AG04449 (cell line): ENCODE measurements at regions not wholly inside any gene's neighbourhood (a gene's known extent, or its start where the extent isn't known, plus 50 kb on each side); places are given as distances from the start of the nearest gene placed in this dataset.
"Not testable (repeated sequence)": the region's sequence is repeated elsewhere in the genome, so short reads cannot be mapped to it uniquely, and the experiment has no call there.

ENCODE experiments used
- CTCF ChIA-PET: fragments of 350-600 bp; formaldehyde crosslinking; extraction: SDS; loops from one replicate; lab custom pipeline; 2021; ENCODE audit warnings: antibody characterized with exemption; lab: Yijun Ruan, JAX
- POLR2A ChIA-PET: fragments of 400-600, 350-600 bp; formaldehyde crosslinking; extraction: SDS; loops from one replicate; lab custom pipeline; 2020; ENCODE audit warnings: antibody characterized with exemption, inconsistent platforms; lab: Yijun Ruan, JAX
- DNase-seq: peaks from one replicate; pipeline ENCODE4 v3.0.0-alpha.2; 2010; ENCODE audit warnings: low read depth, low spot score
- H3K4me3 ChIP-seq: 2 replicates; pipeline ENCODE4 v1.5.1; 2011; ENCODE audit warnings: low read depth, mild to moderate bottlenecking, control low read depth, low read length
- CTCF ChIP-seq: IDR thresholded peaks from one replicate; pipeline ENCODE4 v1.5.1; 2011; ENCODE audit warnings: mild to moderate bottlenecking, moderate library complexity, low read length, control low read depth, inconsistent platforms; ENCODE audit not compliant: insufficient read depth; ENCODE audit errors: missing control alignments

DNA sequence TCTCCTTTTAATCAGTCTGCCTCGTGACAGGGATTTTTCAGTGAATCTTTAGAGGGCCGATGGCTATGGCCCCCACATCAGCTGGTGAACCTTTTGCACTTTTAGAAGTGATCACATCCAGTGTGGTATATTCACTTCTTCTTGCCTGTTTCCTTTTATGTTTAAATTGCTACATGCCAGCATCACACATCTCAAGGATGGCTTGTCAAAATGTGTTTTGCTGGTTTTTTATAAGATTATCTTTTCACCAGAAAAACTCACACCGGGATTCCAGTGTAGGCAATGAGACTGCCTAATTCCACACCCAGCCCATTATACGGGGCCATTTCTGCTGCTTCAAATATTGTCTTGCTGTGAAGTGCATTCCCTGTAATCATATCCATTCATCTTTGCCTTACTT lies 1151.7 kb upstream of the ADGRL4 start:
- ChIA-PET CTCF (no interaction called here), POLR2A (no interaction called here)
- DNase-seq = no peak
- no peak for TF ChIP-seq CTCF
- H3K4me3 ChIP-seq = no peak overlapping the region

DNA sequence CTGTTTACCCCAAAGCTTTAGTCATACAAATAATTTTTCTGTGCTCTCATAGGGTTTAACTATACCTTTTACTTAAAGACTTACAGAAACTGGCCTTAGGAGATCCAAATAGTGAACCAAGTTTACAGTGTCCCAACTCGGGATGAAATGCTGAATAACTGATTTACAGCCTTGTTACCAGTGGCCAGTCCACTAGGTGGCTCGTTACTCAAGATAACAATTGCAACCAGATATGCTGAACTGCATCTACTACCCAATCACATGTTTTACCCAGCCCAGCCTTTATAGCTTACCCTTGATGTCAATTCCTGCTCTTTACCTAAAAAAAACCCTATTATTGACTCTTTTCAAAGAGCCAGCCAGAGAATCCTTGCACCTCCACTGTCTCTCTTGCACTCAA lies 1148.8 kb upstream of the ADGRL4 start:
- POLR2A ChIA-PET = no interaction called here
- no peak for DNase-seq
- CTCF ChIA-PET = no interaction called here

DNA sequence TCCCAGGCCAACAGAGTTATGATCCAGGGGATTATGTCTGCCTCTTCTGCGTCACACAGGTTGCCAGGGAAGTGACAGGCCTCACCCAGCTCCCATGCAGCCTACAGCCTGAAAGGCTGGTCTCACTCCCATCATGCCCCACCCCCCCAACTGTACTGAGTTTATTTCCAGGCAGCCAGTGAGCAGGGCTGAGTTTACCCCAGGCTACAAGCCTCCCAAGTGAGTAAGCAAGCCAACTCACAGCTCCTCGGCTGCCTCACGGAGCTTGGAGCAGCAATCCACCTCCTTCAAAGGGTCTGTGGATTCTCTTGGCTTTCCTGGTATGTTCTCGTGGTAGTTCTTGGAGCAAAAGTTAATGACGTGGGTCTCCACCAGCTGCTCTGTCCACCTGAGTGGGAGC lies 1147.6 kb upstream of the ADGRL4 start:
- TF ChIP-seq CTCF = no peak
- no peak overlapping the region for H3K4me3 ChIP-seq
- CTCF ChIA-PET = no interaction called here
- no peak for DNase-seq
- POLR2A ChIA-PET = no interaction called here

More for the DNA sequence above, 1148.8 kb upstream of the ADGRL4 start:
- no peak overlapping the region for H3K4me3 ChIP-seq
- no peak for TF ChIP-seq CTCF

- H3K4me3 ChIP-seq = no peak overlapping the region
- TF ChIP-seq CTCF = no peak
- CTCF ChIA-PET = no interaction called here
- POLR2A ChIA-PET = no interaction called here
- no peak for DNase-seq
Measured at GRCh38 chr1:80153762-80154161, 1147.2 kb upstream of the ADGRL4 start.

DNA sequence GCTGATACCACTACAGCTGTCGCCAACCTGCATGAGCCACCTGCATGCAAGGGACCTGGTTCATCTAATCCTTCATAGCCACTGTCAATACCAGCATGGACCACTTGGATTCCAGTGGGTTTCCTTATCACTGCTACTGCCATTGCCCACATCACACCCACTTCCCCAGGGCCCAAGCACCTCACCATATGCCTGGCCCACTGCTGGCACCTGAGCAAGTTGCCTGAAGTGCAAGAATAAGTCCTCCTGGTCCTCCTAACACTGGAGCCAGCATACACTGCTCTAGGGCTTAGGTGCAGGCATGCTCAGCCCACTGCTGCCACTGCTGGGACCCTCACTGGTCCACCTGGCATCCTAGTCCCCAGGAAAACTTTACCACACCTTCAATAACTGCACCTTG lies 1136.8 kb upstream of the ADGRL4 start:
- ChIA-PET CTCF (no interaction called here), POLR2A (no interaction called here)
- no peak for DNase-seq
- no peak overlapping the region for H3K4me3 ChIP-seq
- TF ChIP-seq CTCF = no peak

DNA sequence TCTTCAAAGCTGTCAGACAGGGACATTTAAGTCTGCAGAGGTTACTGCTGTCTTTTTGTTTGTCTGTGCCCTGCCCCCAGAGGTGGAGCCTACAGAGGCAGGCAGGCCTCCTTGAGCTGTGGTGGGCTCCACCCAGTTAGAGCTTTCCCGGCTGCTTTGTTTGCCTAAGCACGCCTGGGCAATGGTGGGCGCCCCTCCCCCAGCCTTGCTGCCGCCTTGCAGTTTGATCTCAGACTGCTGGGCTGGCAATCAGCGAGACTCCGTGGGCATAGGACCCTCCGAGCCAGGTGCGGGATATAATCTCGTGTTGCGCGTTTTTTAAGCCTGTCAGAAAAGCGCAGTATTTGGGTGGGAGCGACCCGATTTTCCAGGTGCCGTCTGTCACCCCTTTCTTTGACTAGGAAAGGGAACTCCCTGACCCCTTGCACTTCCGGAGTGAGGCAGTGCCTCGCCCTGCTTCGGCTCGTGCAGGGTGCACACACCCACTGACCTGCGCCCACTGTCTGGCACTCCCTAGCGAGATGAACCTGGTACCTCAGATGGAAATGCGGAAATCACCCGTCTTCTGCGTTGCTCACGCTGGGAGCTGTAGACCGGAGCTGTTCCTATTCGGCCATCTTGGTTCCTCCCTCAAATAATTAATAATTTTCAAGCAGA lies 1131.5 kb upstream of the ADGRL4 start:
- DNase-seq = not testable (repeated sequence)

More for the DNA sequence above, 1131.5 kb upstream of the ADGRL4 start:
- CTCF ChIA-PET, H3K4me3 ChIP-seq, POLR2A ChIA-PET: not testable (repeated sequence)
